HCT116 (cell line): ENCODE measurements at regions not wholly inside any gene's neighbourhood (a gene's known extent, or its start where the extent isn't known, plus 50 kb on each side); places are given as distances from the start of the nearest gene placed in this dataset.

Experiments
- ATAC-seq: fragments of 200-7000 bp; cut with Tn5 transposase; 2 replicates; pipeline ENCODE4 v1.9.1; 2020; ENCODE audit warnings: mild to moderate bottlenecking, moderate library complexity
- BruUV-seq: library from RNA; stranded (reverse); fragments of 400-500 nt; replicated peaks from 2 replicates; lab custom pipeline; 2021; lab: Mats Ljungman, UMichigan
- CTCF ChIA-PET: fragments of 300-600 bp; sonication (Branson Sonifier 250); formaldehyde crosslinking; loops from one replicate; lab custom pipeline; 2021; ENCODE audit warnings: antibody characterized with exemption; lab: Charles Lee
- POLR2A ChIA-PET: fragments of 300-600, 350-600 bp; sonication (Branson Sonifier 250); formaldehyde crosslinking; loops from one replicate; lab custom pipeline; 2021; ENCODE audit warnings: antibody characterized with exemption; lab: Charles Lee
- RAD21 ChIA-PET, 2 experiments: fragments of 300-600 bp; sonication (Branson Sonifier 250); formaldehyde crosslinking; loops; one replicate each; lab custom pipeline; 2023; ENCODE audit warnings: low total read pairs in 2 of 2; ENCODE audit not compliant: uncharacterized antibody in 2 of 2, unreplicated experiment in 2 of 2, low non-redundant PET in 1 of 2; lab: Charles Lee
- DNase-seq: peaks from one replicate; pipeline ENCODE4 v3.0.0-alpha.2; 2010; ENCODE audit warnings: low read depth, low spot score
- H2AFZ ChIP-seq: fragments of 200-600 bp; shearing (Covaris generic), sonication (generic); 2 replicates; pipeline ENCODE4 v1.6.1; 2017; ENCODE audit warnings: low read depth, mixed run types, mixed read lengths, antibody characterized with exemption, low read length; ENCODE audit not compliant: poor library complexity, severe bottlenecking
- H3K27ac ChIP-seq: 2 replicates; pipeline ENCODE4 v1.5.1; 2012; ENCODE audit warnings: low read depth, low read length
- H3K27me3 ChIP-seq: fragments of 200-600 bp; sonication (generic); 2 replicates; pipeline ENCODE4 v1.6.1; 2016; ENCODE audit warnings: mixed run types, low read length, mixed read lengths; ENCODE audit not compliant: insufficient read depth
- H3K36me3 ChIP-seq, 2 experiments: fragments of 200-500 bp in 1 of 2; fragments of 200-600 bp in 1 of 2; sonication (Bioruptor generic) in 1 of 2; sonication (generic) in 1 of 2; 2 replicates each; pipeline versions ENCODE4 v1.5.1 to v1.6.1; 2014 to 2016; ENCODE audit warnings: low read length in 2 of 2, inconsistent platforms in 1 of 2, mixed read lengths in 1 of 2, mixed run types in 1 of 2; ENCODE audit not compliant: insufficient read depth in 2 of 2, control insufficient read depth in 1 of 2
- H3K4me1 ChIP-seq, 2 experiments: fragments of 200-600 bp in 1 of 2; sonication (generic) in 1 of 2; 2 replicates each; pipeline versions ENCODE4 v1.5.1 to v1.6.1; 2012 to 2017; ENCODE audit warnings: low read length in 2 of 2, inconsistent platforms in 1 of 2, mild to moderate bottlenecking in 1 of 2, mixed read lengths in 1 of 2, mixed run types in 1 of 2, moderate library complexity in 1 of 2; ENCODE audit not compliant: insufficient read depth in 2 of 2, control insufficient read depth in 1 of 2
- H3K4me2 ChIP-seq: fragments of 200-600 bp; sonication (generic); 2 replicates; pipeline ENCODE4 v1.6.1; 2017; ENCODE audit warnings: mixed run types, low read length, mixed read lengths
- H3K4me3 ChIP-seq, 2 experiments: fragments of 200-600 bp in 1 of 2; sonication (generic) in 1 of 2; replicated peaks in 1 of 2; 2 replicates each; pipeline ENCODE4 v1.5.1; 2011 to 2016; ENCODE audit warnings: low read length in 2 of 2, control low read depth in 1 of 2, low read depth in 1 of 2, mild to moderate bottlenecking in 1 of 2, mixed read lengths in 1 of 2, mixed run types in 1 of 2
- H3K79me2 ChIP-seq: fragments of 200-600 bp; sonication (generic); 2 replicates; pipeline ENCODE4 v1.6.1; 2017; ENCODE audit warnings: mild to moderate bottlenecking, mixed run types, low read length, moderate library complexity, mixed read lengths; ENCODE audit not compliant: insufficient read depth
- H3K9ac ChIP-seq: fragments of 200-600 bp; sonication (generic); 2 replicates; pipeline ENCODE4 v1.6.1; 2016; ENCODE audit warnings: low read length, mixed read lengths
- H3K9me2 ChIP-seq: fragments of 200-600 bp; sonication (generic), shearing (Covaris generic); 2 replicates; pipeline ENCODE4 v1.6.1; 2017; ENCODE audit warnings: mixed run types, mild to moderate bottlenecking, moderate library complexity; ENCODE audit not compliant: insufficient read depth
- H3K9me3 ChIP-seq, 2 experiments: fragments of 200-500 bp in 1 of 2; fragments of 200-600 bp in 1 of 2; sonication (Bioruptor generic) in 1 of 2; sonication (generic) in 1 of 2; 2 replicates each; pipeline ENCODE4 v1.6.1; 2014 to 2017; ENCODE audit warnings: low read length in 2 of 2, mixed read lengths in 2 of 2, inconsistent platforms in 1 of 2, low read depth in 1 of 2, mild to moderate bottlenecking in 1 of 2, mixed run types in 1 of 2, moderate library complexity in 1 of 2; ENCODE audit not compliant: control insufficient read depth in 1 of 2, insufficient read depth in 1 of 2
- H4K20me1 ChIP-seq: fragments of 200-600 bp; sonication (generic), shearing (Covaris generic); 2 replicates; pipeline ENCODE4 v1.6.1; 2017; ENCODE audit warnings: mixed run types, mild to moderate bottlenecking, moderate library complexity; ENCODE audit not compliant: insufficient read depth
- FOSL1 ChIP-seq: IDR thresholded peaks from 2 replicates; pipeline ENCODE4 v1.6.1; 2012; ENCODE audit warnings: low read depth
- POLR2A ChIP-seq: IDR thresholded peaks from 2 replicates; pipeline ENCODE4 v1.7.0; 2011; ENCODE audit warnings: borderline replicate concordance; ENCODE audit not compliant: insufficient read depth, insufficient read length; ENCODE audit errors: extremely low read depth
- SRF ChIP-seq: IDR thresholded peaks from 2 replicates; pipeline ENCODE4 v1.6.1; 2012; ENCODE audit warnings: low read depth
- YY1 ChIP-seq: IDR thresholded peaks from 2 replicates; pipeline ENCODE4 v1.6.1; 2011; ENCODE audit warnings: low read length, low read depth, moderate library complexity, mild to moderate bottlenecking; ENCODE audit not compliant: insufficient replicate concordance; ENCODE audit errors: extremely low read depth
- intact Hi-C: fragments of 100-400 bp; cut with micrococcal nuclease; formaldehyde crosslinking; loops from 2 replicates; pipeline ENCODE4 v1.10.0; 2022
- TF ChIP-seq, protein P1 (sequence below): IDR thresholded peaks from 2 replicates; pipeline ENCODE4 v1.6.1; 2012
- TF ChIP-seq, protein P2 (sequence below), 3 experiments: fragments of 200-600 bp in 1 of 3; sonication (generic) in 1 of 3; IDR thresholded peaks in 2 of 3; conservative IDR thresholded peaks in 1 of 3; 2 replicates each; pipeline ENCODE4 v1.5.1; 2012 to 2017; ENCODE audit warnings: low read depth in 2 of 3, low read length in 2 of 3, antibody characterized with exemption in 1 of 3, borderline replicate concordance in 1 of 3, control low read depth in 1 of 3, mild to moderate bottlenecking in 1 of 3, mixed read lengths in 1 of 3, mixed run types in 1 of 3, moderate library complexity in 1 of 3; ENCODE audit not compliant: insufficient read depth in 1 of 3
- TF ChIP-seq, protein P3 (sequence below): IDR thresholded peaks from 2 replicates; pipeline ENCODE4 v1.6.1; 2011; ENCODE audit warnings: mild to moderate bottlenecking, low read length, moderate library complexity; ENCODE audit not compliant: insufficient replicate concordance; ENCODE audit errors: extremely low read depth

DNA sequence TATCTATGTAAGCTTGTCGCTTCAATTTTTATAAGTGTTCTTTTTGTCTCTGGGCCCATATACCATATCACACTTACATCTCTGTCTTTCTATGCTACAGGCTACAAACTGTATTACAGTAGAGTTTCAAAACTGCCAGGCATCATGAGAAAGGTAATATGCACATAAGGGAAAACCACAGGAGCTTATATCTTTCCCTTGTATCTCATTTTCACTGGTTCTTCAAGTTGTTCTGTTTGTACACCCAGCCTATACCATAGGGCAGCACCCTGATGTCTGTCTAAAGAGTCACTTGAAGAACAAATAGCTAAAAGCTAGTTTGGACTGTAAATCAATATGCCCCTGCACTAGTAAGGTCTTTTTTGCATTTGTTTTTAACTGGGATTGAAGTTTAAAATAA lies 366.7 kb downstream of the FIGN start:
- ATAC-seq (no peak), DNase-seq (no peak)
- Histone ChIP-seq H3K4me1 (no peaks in the 10 kb centered on the region), H3K4me3 (no peak overlapping the region), H3K27me3 (no peaks in the 10 kb centered on the region), H3K27ac (no peak overlapping the region), H3K9ac (no peak overlapping the region), H4K20me1 (no peaks in the 10 kb centered on the region), H3K79me2 (no peaks in the 10 kb centered on the region), H3K9me2 (no peaks in the 10 kb centered on the region), H3K36me3 (no peaks in the 10 kb centered on the region), H3K4me2 (no peak overlapping the region), H2AFZ (no peak overlapping the region), H3K9me3 (no peaks in the 10 kb centered on the region)
- BruUV-seq, result no TSS peak
- ChIA-PET RAD21 (no interaction called here), CTCF (no interaction called here), POLR2A (no interaction called here)
- TF ChIP-seq, protein P1, sequence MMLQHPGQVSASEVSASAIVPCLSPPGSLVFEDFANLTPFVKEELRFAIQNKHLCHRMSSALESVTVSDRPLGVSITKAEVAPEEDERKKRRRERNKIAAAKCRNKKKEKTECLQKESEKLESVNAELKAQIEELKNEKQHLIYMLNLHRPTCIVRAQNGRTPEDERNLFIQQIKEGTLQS, result no peak
- no peak for TF ChIP-seq YY1
- no peak for TF ChIP-seq POLR2A
- no peak for TF ChIP-seq FOSL1
- TF ChIP-seq, protein P2, sequence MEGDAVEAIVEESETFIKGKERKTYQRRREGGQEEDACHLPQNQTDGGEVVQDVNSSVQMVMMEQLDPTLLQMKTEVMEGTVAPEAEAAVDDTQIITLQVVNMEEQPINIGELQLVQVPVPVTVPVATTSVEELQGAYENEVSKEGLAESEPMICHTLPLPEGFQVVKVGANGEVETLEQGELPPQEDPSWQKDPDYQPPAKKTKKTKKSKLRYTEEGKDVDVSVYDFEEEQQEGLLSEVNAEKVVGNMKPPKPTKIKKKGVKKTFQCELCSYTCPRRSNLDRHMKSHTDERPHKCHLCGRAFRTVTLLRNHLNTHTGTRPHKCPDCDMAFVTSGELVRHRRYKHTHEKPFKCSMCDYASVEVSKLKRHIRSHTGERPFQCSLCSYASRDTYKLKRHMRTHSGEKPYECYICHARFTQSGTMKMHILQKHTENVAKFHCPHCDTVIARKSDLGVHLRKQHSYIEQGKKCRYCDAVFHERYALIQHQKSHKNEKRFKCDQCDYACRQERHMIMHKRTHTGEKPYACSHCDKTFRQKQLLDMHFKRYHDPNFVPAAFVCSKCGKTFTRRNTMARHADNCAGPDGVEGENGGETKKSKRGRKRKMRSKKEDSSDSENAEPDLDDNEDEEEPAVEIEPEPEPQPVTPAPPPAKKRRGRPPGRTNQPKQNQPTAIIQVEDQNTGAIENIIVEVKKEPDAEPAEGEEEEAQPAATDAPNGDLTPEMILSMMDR (IDR thresholded peaks at IDR 0.05 in 2 of 3, conservative IDR thresholded peaks at IDR 0.05 in 1 of 3; ENCODE audit: borderline replicate concordance in 1 of 3, insufficient read depth in 1 of 3, low read depth in 2 of 3, low read length in 2 of 3), result no peak
- TF ChIP-seq SRF, result no peak
- TF ChIP-seq, protein P3, sequence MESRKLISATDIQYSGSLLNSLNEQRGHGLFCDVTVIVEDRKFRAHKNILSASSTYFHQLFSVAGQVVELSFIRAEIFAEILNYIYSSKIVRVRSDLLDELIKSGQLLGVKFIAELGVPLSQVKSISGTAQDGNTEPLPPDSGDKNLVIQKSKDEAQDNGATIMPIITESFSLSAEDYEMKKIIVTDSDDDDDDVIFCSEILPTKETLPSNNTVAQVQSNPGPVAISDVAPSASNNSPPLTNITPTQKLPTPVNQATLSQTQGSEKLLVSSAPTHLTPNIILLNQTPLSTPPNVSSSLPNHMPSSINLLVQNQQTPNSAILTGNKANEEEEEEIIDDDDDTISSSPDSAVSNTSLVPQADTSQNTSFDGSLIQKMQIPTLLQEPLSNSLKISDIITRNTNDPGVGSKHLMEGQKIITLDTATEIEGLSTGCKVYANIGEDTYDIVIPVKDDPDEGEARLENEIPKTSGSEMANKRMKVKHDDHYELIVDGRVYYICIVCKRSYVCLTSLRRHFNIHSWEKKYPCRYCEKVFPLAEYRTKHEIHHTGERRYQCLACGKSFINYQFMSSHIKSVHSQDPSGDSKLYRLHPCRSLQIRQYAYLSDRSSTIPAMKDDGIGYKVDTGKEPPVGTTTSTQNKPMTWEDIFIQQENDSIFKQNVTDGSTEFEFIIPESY, result no peak
- intact Hi-C loops, result no loop called here
